CD14-positive monocyte (primary cell): ENCODE measurements at regions not wholly inside any gene's neighbourhood (a gene's known extent, or its start where the extent isn't known, plus 50 kb on each side); places are given as distances from the start of the nearest gene placed in this dataset.

Experiments used
- DNase-seq, 3 donors: peaks; one replicate each; pipeline ENCODE4 v3.0.0-alpha.2; 2011 to 2022
- H2AFZ ChIP-seq: 2 replicates; pipeline ENCODE4 v1.6.0; 2012; ENCODE audit warnings: mild to moderate bottlenecking, low read depth, low read length, inconsistent platforms; ENCODE audit not compliant: insufficient read depth, poor library complexity, severe bottlenecking
- H3K27ac ChIP-seq, 2 donors: 1 replicate in 1 of 2; 2 replicates in 1 of 2; pipeline ENCODE4 v1.5.1; 2012 to 2013; ENCODE audit warnings: low read length in 2 of 2, control low read depth in 1 of 2, inconsistent platforms in 1 of 2, low read depth in 1 of 2, mild to moderate bottlenecking in 1 of 2
- H3K27me3 ChIP-seq, 2 donors: one replicate each; pipeline versions ENCODE4 v1.6.0 to v1.6.1; 2011 to 2013; ENCODE audit warnings: low read length in 2 of 2; ENCODE audit not compliant: control insufficient read depth in 2 of 2, insufficient read depth in 2 of 2
- H3K36me3 ChIP-seq, 2 donors: replicated peaks in 1 of 2; 1 replicate in 1 of 2; 2 replicates in 1 of 2; pipeline versions ENCODE4 v1.5.1 to v1.6.1; 2012 to 2013; ENCODE audit warnings: low read length in 2 of 2, control low read depth in 1 of 2, inconsistent platforms in 1 of 2, mild to moderate bottlenecking in 1 of 2; ENCODE audit not compliant: insufficient read depth in 2 of 2, control insufficient read depth in 1 of 2
- H3K4me1 ChIP-seq, 2 donors: 1 replicate in 1 of 2; 2 replicates in 1 of 2; pipeline versions ENCODE4 v1.5.1 to v1.6.1; 2012 to 2013; ENCODE audit warnings: low read length in 2 of 2, control low read depth in 1 of 2, inconsistent platforms in 1 of 2, mild to moderate bottlenecking in 1 of 2, moderate library complexity in 1 of 2; ENCODE audit not compliant: insufficient read depth in 2 of 2, control insufficient read depth in 1 of 2
- H3K4me2 ChIP-seq: replicated peaks from 2 replicates; pipeline ENCODE3; 2012; ENCODE audit warnings: low read length, moderate library complexity, mild to moderate bottlenecking; ENCODE audit not compliant: poor library complexity, severe bottlenecking; ENCODE audit errors: extremely low read depth
- H3K4me3 ChIP-seq, 3 experiments: fragments of 200-600 bp in 1 of 3; sonication (generic) in 1 of 3; replicated peaks in 1 of 3; 1 replicate in 2 of 3; 2 replicates in 1 of 3; pipeline ENCODE4 v1.5.1; 2011 to 2013; ENCODE audit warnings: low read length in 3 of 3, mild to moderate bottlenecking in 3 of 3, control low read depth in 2 of 3, low read depth in 2 of 3, inconsistent platforms in 1 of 3, moderate library complexity in 1 of 3
- H3K79me2 ChIP-seq: 2 replicates; pipeline ENCODE4 v1.6.0; 2012; ENCODE audit warnings: mild to moderate bottlenecking, control low read depth, inconsistent platforms, low read length, moderate library complexity; ENCODE audit not compliant: insufficient read depth
- H3K9ac ChIP-seq: 2 replicates; pipeline ENCODE4 v1.6.0; 2017; ENCODE audit warnings: low read length, mild to moderate bottlenecking; ENCODE audit not compliant: insufficient read depth, poor library complexity, severe bottlenecking
- H3K9me3 ChIP-seq, 2 donors: replicated peaks in 1 of 2; 1 replicate in 1 of 2; 2 replicates in 1 of 2; pipeline versions ENCODE4 v1.5.1 to v1.6.1; 2012 to 2013; ENCODE audit warnings: low read length in 2 of 2, control low read depth in 1 of 2; ENCODE audit not compliant: control insufficient read depth in 1 of 2, insufficient read depth in 1 of 2
- H4K20me1 ChIP-seq: 2 replicates; pipeline ENCODE4 v1.6.0; 2012; ENCODE audit warnings: mild to moderate bottlenecking, low read length, control low read depth, moderate library complexity; ENCODE audit not compliant: insufficient read depth
- H3K27ac Mint-ChIP-seq, 7 donors: one replicate each; pipeline ENCODE4 v1.8.0; 2020; ENCODE audit warnings: mild to moderate bottlenecking in 7 of 7, mixed read lengths in 7 of 7, moderate library complexity in 6 of 7, inconsistent platforms in 2 of 7
- H3K27me3 Mint-ChIP-seq, 3 donors: one replicate each; pipeline ENCODE4 v1.8.0; 2021 to 2022; ENCODE audit warnings: low read depth in 3 of 3, mild to moderate bottlenecking in 3 of 3, mixed read lengths in 3 of 3, moderate library complexity in 3 of 3, inconsistent platforms in 1 of 3
- H3K36me3 Mint-ChIP-seq, 2 donors: one replicate each; pipeline ENCODE4 v1.8.0; 2020; ENCODE audit warnings: mixed read lengths in 2 of 2, inconsistent platforms in 1 of 2, mild to moderate bottlenecking in 1 of 2
- H3K4me1 Mint-ChIP-seq: one replicate; pipeline ENCODE4 v1.8.0; 2020; ENCODE audit warnings: mild to moderate bottlenecking, mixed read lengths
- H3K4me3 Mint-ChIP-seq, 2 donors: one replicate each; pipeline ENCODE4 v1.8.0; 2020; ENCODE audit warnings: mild to moderate bottlenecking in 2 of 2, mixed read lengths in 2 of 2, moderate library complexity in 1 of 2
- H3K9me3 Mint-ChIP-seq, 7 donors: one replicate each; pipeline ENCODE4 v1.8.0; 2020 to 2022; ENCODE audit warnings: mixed read lengths in 7 of 7, mild to moderate bottlenecking in 6 of 7, moderate library complexity in 6 of 7, inconsistent platforms in 2 of 7
- WGBS: methylation state at CpG from one replicate; pipeline ENCODE4 v1.1.5; 2013; ENCODE audit warnings: missing lambda C conversion rate; ENCODE audit not compliant: insufficient coverage; 5-methylcytosine and 5-hydroxymethylcytosine counted together
- intact Hi-C, 2 donors: fragments of 100-400 bp; cut with micrococcal nuclease; formaldehyde crosslinking; loops; one replicate each; pipeline versions ENCODE4 v1.15.0 to v1.15.1; 2023
- TF ChIP-seq, protein P1 (sequence below): fragments of 200-600 bp; IDR thresholded peaks from one replicate; pipeline ENCODE4 v1.8.0; 2022; ENCODE audit warnings: antibody characterized with exemption, mild to moderate bottlenecking

DNA sequence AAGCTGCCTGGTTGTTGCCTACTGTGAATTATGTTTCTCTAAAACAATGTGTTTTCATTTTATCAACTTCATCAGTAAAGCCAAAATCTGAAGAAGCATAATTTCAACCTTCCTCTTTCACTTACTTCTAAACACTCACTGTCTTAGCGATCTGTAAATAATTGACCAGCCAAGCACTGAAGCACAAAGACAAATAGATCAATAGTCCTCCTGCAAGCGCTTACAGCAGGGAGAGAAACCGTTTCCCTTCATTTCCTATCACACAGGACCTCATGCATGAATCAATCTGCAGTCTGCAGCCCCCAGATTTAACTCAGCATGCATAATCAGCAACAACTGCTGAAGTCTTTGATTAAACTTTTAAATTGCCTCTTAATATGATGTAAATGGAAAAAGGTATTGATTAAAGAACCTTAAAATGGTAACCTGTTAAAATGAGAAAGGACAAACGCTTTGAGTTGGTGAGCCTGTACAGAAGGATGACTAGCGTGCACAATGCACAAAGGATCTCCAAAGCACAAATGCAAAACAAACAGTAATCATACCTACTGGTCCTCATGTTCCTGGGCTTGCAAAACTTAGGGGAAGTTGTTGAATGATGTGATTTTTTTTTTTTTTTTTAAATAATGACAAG, 370.2 kb upstream of the ZNF385D start:
- Histone ChIP-seq H3K9ac (no peak overlapping the region), H3K79me2 (no peaks in the 10 kb centered on the region), H3K27ac (no peak overlapping the region), H2AFZ (no peak overlapping the region), H3K27me3 (no peaks in the 10 kb centered on the region), H3K4me2 (no peak overlapping the region), H4K20me1 (no peaks in the 10 kb centered on the region), H3K4me3 (no peak overlapping the region), H3K36me3 (no peaks in the 10 kb centered on the region), H3K9me3 (no peaks in the 10 kb centered on the region), H3K4me1 (no peaks in the 10 kb centered on the region)
- H3K4me3 Mint-ChIP-seq, result no peak overlapping the region
- H3K36me3 Mint-ChIP-seq, result no peaks in the 10 kb centered on the region
- H3K4me1 Mint-ChIP-seq, result no peaks in the 10 kb centered on the region
- WGBS, result 73% methylated on average over 2 of the region's 5 CpGs
- no peaks in the 10 kb centered on the region for H3K27me3 Mint-ChIP-seq
- intact Hi-C loops, result loop anchor here in 1 of 2 donors (5.0 kb wide), 1 partner anchor 1784 kb away; no protein-coding TSS in a partner anchor
- no peak overlapping the region for H3K27ac Mint-ChIP-seq
- no peak for DNase-seq
- TF ChIP-seq, protein P1, sequence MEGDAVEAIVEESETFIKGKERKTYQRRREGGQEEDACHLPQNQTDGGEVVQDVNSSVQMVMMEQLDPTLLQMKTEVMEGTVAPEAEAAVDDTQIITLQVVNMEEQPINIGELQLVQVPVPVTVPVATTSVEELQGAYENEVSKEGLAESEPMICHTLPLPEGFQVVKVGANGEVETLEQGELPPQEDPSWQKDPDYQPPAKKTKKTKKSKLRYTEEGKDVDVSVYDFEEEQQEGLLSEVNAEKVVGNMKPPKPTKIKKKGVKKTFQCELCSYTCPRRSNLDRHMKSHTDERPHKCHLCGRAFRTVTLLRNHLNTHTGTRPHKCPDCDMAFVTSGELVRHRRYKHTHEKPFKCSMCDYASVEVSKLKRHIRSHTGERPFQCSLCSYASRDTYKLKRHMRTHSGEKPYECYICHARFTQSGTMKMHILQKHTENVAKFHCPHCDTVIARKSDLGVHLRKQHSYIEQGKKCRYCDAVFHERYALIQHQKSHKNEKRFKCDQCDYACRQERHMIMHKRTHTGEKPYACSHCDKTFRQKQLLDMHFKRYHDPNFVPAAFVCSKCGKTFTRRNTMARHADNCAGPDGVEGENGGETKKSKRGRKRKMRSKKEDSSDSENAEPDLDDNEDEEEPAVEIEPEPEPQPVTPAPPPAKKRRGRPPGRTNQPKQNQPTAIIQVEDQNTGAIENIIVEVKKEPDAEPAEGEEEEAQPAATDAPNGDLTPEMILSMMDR, result no peak
- H3K9me3 Mint-ChIP-seq, result no peaks in the 10 kb centered on the region

DNA sequence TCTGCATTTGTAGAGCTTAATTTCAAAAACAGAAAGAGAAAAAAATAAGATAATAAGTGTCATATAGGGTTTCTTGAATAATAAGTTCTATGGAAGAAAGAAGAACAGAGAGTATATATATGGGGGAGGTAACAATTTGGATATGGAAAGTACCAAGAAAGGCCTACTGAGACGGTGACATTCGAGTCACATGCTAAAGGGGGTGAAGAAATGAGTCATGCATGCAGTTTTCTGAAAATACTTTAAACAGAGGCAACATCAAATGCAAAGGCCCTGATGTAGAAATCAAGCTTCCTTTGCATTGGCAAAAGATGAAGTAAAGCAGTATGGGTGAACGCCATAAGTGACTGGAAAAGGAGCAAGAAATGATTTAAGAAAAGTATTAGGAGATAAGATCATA, 371.6 kb upstream of the ZNF385D start:
- TF ChIP-seq, protein P1, result no peak
- Mint-ChIP-seq H3K27ac (no peak overlapping the region), H3K36me3 (no peaks in the 10 kb centered on the region), H3K27me3 (no peaks in the 10 kb centered on the region), H3K9me3 (peaks cover 0 to 2% (median 0%) of the 10 kb centered on the region in 7 donors), H3K4me1 (no peaks in the 10 kb centered on the region), H3K4me3 (no peak overlapping the region)
- no peaks in the 10 kb centered on the region for H4K20me1 ChIP-seq
- 76% methylated on average over 3 of the region's 3 CpGs for WGBS
- H3K4me1 ChIP-seq, result no peaks in the 10 kb centered on the region
- H3K27me3 ChIP-seq, result no peaks in the 10 kb centered on the region
- no peak overlapping the region for H2AFZ ChIP-seq
- no peak overlapping the region for H3K4me3 ChIP-seq
- no peak overlapping the region for H3K27ac ChIP-seq
- no peaks in the 10 kb centered on the region for H3K9me3 ChIP-seq
- no peaks in the 10 kb centered on the region for H3K36me3 ChIP-seq
- H3K79me2 ChIP-seq, result no peaks in the 10 kb centered on the region
- no peak overlapping the region for H3K9ac ChIP-seq
- no peak for DNase-seq
- no peak overlapping the region for H3K4me2 ChIP-seq
- intact Hi-C loops, result loop anchor here in 1 of 2 donors (5.0 kb wide), 1 partner anchor 1785 kb away; no protein-coding TSS in a partner anchor
